ENCODE measurements at regions not wholly inside any gene's neighbourhood (a gene's known extent, or its start where the extent isn't known, plus 50 kb on each side); places are given as distances from the start of the nearest gene placed in this dataset.
"Not testable (repeated sequence)": the region's sequence is repeated elsewhere in the genome, so short reads cannot be mapped to it uniquely, and the experiment has no call there.

- DNase-seq: no peak
Observed at GRCh38 chr10:29879862-29880261, 179.5 kb downstream of the JCAD start.

- no peak for DNase-seq
Observed at GRCh38 chr10:29878492-29878891, 180.9 kb downstream of the JCAD start.

GRCh38 chr10:29877793-29878491 lies 181.4 kb downstream of the JCAD start:
- DNase-seq: no peak

DNA sequence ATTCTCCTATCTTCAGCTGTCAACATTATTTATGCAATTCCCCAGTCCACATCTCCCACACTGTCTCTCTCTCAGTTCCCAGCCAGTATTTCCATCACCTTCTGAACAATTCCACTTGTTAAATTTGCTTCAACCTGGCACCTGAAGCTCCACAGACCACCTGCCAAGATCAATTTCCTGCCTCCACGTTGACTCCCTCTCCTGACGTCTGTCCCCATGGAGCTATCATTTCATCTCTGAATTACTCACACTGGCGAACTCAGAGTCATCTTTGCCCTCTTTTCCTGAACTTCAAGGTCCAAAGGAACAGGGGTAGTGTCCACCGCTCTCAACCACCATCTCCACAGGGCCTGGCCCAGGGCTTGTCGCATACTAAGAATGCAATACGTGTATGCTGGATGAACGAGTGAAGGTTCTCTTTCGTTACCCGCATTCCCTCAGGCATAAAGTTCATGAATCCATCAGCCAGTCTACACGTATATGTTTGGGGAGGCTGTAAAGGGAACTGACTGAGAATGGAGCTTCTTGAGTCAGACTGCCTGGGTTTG lies 183.3 kb downstream of the JCAD start:
- no peak for DNase-seq

- no peak for DNase-seq
Observed at GRCh38 chr10:29874606-29875269, 184.6 kb downstream of the JCAD start.

DNA sequence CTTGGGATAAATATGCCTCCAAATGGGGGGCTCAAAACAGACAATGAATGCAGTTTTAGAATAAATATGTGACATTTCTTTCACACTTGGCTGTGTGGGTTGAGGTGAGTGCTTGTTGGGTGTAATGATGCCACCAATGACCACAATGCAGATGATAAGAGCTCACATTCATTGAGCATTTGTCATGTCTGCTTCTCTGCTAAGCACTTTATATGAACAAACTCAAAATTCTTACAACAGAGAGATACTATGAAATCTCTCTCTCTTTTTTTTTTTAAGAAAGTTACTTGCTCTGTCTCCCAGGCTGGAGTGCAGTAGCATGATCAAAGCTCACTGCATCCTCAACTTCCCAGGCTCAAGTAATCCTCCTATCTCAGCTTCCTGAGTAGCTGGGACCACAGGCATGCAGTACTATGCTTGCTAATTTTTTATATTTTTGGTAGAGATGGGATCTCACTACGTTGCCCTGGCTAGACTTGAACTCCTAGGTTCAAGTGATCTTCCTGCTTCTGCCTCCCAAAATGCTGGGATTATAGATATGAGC lies 185.4 kb downstream of the JCAD start:
- no peak for DNase-seq

GRCh38 chr10:29870522-29871044 lies 188.8 kb downstream of the JCAD start:
- no peak for DNase-seq

- DNase-seq: no peak
Observed at GRCh38 chr10:29869593-29869992, 189.8 kb downstream of the JCAD start.

DNA sequence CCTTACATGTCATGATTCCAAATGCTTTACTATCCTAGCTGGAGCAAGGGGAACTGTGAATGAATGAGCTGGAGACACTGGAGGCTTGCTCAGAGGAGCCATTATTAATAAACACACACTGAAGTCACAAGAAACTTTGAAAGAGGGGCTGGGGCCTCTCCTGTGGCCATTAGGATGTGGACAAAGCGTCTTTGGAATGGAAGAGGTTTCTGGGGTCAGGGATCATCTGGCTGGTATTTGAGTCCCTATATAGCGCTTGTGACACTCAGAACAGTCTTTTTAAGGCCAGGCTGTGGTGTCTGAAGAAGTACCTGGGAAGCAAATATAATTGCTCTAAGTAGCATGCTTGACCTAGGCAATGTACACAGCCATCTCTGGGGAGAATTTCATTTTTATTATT lies 193.0 kb downstream of the JCAD start:
- DNase-seq: no peak

DNA sequence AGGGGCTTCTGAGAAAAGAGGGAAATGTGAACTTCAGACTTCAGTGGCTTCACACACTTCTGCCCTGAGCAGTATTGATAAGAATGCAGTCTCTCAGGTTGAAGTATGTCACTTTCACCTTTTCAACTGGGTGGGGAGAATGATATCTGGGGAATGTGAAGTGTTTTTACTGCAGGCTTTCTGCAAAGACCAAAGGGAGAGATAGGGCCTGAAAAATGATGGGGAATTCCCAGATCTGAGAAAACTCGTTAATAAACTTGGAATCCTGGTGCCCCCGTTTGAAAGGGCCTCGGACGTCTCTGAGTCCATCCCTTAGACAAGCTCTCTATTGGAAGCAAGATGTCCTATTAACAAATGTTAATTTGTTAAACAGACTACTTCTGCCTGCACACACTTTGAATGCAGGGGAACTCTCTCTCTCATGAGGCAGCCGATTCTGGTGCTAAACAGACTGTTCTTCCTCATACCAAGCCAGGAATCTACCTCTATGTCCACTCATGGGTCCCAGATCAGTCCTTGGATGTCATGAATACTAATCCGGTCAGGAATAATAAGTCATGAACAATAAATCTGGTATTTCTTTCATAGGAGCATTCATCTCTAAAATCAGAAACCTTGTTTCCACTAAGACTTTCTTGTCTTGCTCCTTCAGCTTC lies 193.6 kb downstream of the JCAD start:
- DNase-seq: no peak

DNA sequence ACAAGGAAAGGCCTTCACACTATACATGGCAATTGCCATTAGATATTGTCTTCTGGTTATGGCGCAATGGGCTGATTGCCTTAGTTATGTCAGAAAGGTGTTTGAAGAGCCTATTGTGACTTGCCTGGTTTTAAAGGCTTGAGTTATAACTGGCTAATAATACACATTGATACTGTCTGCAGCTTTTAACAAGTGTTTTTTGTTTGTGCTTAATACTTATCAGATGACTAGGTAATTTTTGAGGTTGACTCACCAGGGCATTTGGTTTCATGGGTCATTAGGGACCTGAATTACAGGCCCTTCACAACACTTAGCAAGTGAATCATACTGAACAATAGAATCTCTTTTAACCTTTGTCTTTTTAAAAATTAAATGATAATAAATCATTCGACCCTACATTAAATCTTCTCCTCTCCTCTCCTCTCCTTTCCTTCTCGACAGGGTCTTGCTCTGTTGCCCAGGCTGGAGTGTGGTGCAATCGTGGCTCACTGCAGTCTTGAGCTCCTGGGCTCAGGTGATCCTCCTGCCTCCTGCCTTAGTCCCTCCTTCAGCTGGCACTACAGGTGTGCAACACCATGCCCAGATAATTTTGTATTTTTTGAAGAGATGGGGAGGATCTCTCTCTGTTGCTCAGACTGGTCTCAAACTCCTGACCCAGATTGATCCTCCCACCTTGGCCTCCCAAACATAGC lies 196.3 kb downstream of the JCAD start:
- no peak for DNase-seq

- DNase-seq: no peak
Observed at GRCh38 chr10:29861811-29862505, 197.4 kb downstream of the JCAD start.

DNA sequence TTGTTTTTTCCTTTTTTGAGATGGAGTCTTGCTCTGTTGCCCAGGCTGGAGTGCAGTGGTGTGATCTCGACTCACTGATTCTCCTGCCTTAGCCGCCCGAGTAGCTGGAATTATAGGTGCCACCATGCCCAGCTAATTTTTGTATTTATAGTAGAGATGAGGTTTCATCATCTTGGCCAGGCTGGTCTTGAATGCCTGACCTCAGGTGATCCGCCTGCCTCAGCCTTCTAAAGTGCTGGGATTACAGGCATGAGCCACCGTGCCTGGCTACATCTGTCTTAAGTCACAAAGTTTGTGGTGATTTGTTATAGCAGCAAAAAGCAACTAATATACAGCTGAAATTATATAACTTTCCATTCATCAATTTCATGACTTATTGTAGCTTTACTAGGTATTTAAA lies 198.2 kb downstream of the JCAD start:
- DNase-seq: not testable (repeated sequence)

- no peak for DNase-seq
Observed at GRCh38 chr10:29860166-29860565, 199.2 kb downstream of the JCAD start.

DNA sequence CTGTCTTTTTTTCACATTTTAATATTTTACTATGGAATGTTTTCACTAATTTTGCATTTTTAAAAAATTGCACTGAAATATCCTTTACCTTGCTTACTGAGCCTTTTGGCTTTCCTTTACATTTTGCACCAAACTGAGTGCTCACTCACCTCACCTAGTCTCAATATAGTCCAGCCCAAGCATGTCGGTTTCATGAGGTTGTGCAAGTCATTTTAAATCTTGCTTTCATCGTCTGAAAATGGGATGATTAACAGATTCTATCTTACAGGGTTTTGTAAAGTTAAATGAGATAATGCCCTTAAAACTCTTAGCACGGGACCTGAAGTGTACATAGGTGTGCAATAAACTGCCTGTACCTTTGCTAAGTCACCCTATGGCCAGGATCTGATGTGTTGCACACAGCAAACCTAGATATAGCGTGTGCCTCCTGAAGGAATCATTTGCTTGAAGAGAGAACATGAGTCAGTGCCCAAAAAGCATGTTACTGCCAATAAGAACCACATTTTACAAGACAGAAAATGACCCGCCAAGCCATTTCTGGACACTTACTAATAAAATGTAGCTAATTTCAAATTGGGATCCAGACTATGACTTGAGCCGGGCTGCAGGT lies 199.8 kb downstream of the JCAD start:
- no peak for DNase-seq

- no peak for DNase-seq
Observed at GRCh38 chr10:29858702-29859267, 200.6 kb downstream of the JCAD start.

GRCh38 chr10:29857843-29858701 lies 201.3 kb downstream of the JCAD start:
- peak; percentile 7 for DNase-seq

DNA sequence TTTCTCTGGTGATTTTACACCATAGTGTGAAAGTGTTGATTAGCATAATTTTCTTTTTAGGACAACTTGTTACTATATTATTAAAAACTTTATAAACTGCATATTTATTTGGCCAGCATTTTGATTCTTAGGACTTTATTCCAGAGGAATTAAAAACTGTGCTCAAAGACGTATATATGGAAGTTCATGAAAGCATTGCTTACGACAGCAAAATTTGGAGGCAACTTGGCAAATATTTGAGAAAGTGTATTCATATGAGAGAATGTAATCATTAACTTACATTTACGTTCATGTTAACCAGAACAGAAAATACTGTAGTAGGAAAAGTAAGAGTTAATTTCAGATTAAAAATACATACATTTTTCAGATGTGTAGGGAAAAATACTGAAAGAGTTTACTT lies 203.1 kb downstream of the JCAD start:
- DNase-seq: no peak

- DNase-seq: no peak
Observed at GRCh38 chr10:29853913-29854312, 205.5 kb downstream of the JCAD start.

- DNase-seq: no peak
Observed at GRCh38 chr10:29851241-29851640, 208.1 kb downstream of the JCAD start.

All from stimulated activated CD4-positive, alpha-beta T cell treated with anti-CD3 and anti-CD28 coated beads, Interleukin-15, amount 100 ng/mL, for 24 hours (primary cell).